Fibroblast of skin of scalp (primary cell): ENCODE measurements at regions not wholly inside any gene's neighbourhood (a gene's known extent, or its start where the extent isn't known, plus 50 kb on each side); places are given as distances from the start of the nearest gene placed in this dataset.

Experiments
- DNase-seq: peaks from one replicate; pipeline ENCODE4 v3.0.0-alpha.2; 2013

DNA sequence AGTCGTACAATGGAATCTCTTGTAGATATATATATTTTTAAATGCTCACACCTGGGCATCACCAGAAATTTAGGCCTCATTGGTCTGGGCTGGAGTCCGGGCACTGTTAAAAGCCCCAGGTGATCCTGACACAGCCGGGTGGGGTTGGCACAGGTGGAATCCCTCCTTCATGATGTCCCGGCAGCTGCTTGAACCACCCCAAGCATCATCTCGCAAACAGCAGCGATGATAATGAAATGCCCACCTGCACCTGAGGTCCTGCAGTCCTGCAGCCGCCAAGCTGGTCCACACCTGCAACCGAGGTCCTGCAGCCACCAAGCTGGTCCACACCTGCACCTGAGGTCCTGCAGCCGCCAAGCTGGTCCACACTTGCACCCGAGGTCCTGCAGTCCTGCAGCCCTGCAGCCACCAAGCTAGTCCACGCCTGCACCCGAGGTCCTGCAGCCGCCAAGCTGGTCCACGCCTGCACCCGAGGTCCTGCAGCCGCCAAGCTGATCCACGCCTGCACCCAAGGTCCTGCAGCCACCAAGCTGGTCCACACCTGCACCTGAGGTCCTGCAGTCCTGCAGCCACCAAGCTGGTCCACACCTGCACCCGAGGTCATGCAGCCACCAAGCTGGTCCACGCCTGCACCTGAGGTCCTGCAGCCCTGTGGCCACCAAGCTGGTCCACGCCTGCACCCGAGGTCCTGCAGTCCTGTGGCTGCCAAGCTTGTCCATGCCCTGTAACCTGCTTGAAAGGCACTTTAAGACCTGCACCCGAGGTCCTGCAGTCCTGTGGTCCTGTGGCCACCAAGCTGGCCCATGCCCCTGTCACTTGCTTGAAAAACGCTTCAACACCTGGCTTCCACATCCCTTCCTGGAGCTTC is 261.2 kb downstream of the DLL1 start:
- no peak for DNase-seq

GRCh38 chr6:170028629-170029345 is 262.1 kb downstream of the DLL1 start:
- DNase-seq = no peak

DNA sequence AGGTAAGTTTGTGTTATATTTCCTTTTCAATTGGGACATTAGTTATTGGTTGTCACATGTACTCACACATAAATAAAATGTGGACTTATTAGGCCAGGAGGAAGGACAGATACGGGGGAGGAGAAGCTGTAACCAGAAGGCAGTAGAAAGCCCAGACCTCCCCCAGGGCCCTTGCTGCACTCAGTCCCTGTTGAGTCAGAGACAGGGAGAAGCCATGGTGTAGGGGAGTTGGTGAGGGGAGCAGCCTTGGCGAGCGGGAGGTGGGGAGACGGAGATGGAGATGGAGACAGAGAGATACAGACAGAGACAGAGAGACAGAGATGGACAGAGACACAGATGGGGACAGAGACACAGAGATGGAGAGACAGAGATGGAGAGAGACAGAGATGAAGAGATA is 263.2 kb downstream of the DLL1 start:
- DNase-seq = no peak

GRCh38 chr6:170026751-170027646 is 263.9 kb downstream of the DLL1 start:
- peak; percentile 18 for DNase-seq

GRCh38 chr6:170025935-170026750 is 264.7 kb downstream of the DLL1 start:
- DNase-seq = no peak

GRCh38 chr6:170025341-170025911 is 265.5 kb downstream of the DLL1 start:
- no peak for DNase-seq

DNA sequence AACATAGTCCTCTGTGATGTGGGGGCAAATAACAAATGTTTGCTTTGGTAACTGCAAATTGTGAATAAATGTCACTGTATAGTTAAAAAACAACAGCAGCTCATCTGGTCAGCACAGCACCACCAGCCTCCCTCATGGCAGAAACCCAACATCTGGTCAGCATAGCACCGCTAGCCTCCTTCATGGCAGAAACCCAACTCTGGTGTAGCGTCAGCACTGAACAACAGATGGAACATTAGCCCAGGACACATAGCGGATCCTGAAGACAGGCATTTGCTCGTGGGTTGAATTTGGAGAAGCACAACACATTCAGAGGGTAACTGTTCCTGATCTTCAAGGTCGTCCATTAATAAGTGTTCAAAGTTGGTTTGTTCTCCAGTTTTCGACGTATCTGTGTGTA is 265.9 kb downstream of the DLL1 start:
- DNase-seq = peak; percentile 51

- no peak for DNase-seq
Measured at GRCh38 chr6:170023620-170024521, 267.0 kb downstream of the DLL1 start.

DNA sequence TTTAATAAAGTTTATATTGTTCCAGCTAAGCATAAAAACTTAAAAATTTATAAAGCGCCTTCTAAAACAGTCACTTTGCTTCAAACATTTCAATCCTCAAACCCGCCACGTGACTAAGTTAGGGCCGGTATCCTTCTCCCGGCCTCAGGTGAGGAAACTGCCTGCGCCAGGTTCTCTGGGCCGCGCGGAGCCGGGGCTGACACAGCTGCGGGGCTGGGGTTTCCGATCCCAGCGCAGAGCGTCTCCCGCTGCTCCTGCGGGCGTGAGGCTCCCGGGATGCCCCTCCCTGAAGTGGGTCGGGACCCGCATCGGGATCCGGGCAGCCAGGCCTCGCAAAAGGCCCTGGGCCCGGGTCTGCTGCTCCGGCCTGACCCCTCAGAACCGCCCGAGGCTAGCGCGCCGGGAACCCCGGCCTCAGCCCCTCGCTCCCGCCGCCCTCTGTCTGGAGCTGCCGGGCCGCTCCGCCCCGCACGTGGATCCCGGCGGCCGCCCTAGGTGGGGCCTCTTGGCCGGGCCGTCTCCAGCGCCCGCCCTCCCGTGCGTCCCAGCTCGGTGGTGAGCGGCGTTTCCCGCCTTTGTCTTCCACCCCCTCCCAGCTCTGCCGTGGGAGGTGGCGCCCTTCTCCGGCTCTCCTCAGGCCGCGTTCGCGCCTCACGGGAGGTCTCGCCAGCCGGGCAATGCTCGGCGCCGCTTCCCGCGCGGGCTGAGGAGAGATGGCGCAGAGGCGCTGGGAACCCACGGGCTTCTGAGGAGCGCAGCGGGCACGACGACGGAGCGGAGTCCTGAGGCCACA is 267.9 kb downstream of the DLL1 start:
- DNase-seq = no peak

GRCh38 chr6:170022291-170022722 is 268.6 kb downstream of the DLL1 start:
- no peak for DNase-seq

DNA sequence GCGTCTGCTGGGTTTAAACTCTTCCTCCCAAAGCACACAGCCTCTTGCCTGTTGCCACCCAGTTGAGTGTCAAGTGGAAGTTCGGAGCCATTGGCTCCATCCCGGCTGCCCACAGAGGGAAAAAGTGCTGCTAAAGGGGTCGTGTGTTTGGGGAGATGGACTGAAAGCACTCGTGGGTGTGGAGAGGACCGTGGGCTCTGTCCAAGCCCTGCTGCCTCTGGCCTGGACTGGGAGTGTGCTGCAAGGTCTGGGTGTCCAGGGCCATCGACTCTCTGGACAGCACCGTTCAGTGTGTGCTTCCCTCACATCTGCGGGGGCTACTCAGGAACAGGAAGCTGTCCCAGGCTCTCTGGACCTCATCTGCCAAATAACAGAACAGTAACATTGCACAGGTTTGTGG is 269.3 kb downstream of the DLL1 start:
- DNase-seq = no peak

DNA sequence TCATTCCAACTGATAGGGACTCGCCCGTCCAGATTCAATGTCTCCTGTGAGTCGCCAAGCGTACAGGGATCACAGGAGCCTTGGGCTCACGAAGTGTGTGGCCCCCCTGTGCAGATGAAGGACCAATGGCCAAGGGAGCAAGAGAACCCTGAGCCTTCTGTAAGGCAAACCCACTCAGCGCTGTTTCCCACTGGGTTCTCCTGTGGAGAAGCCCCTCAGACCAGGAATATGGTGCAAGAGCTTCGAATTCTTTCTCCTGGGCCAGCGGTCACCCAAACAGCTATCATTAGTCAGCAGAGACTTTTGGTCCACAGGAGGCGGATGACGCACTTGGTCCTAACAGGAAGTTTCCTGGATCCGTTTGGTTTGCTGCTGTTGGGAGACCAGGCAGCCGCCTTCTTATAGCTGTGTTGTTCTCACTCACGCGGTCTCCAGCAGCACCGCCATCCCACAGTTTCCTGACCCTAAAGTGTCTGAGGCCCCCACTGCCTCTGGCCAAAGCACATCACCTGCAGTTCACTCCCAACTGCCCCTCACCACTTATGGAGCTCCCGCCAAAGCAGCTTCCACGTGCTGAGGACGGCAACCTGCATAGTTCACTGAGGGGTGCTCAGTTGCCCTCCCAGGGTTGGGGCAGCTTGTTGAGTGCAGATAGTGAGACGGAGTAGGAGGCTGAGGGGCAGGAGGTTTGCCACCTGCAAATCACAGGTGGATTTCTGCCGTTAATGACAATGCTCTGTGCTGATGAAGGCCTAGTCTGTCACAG is 268.6 kb downstream of the ERMARD start:
- DNase-seq = no peak

- peak; percentile 15 for DNase-seq
Measured at GRCh38 chr6:170018936-170019817, 267.8 kb downstream of the ERMARD start.

DNA sequence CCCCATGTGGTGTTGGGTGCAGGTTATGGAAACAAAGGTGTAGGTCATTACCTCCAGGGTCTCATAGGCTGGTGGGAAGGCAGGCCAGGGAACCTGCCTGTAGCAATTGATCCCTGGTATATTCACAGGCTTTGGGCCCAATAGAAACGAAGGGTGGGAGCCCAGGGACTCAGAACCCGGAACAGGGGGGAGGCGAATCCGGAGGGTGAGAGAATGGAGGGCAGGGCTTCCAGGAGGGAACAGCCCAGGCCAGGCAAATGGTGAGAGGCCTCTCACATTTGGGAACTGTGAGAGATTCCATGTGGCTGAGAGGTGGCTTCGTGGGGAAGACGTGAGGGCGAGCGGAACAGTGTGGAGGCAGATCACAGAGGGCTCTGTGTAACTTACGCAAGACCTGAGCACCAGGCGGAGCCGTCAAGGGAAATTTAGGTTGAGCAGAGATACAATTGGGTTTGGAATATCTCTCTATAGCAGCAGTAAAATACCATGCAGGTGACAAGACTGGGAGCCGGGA is 267.1 kb downstream of the ERMARD start:
- no peak for DNase-seq

GRCh38 chr6:170017603-170018320 is 266.3 kb downstream of the ERMARD start:
- no peak for DNase-seq

DNA sequence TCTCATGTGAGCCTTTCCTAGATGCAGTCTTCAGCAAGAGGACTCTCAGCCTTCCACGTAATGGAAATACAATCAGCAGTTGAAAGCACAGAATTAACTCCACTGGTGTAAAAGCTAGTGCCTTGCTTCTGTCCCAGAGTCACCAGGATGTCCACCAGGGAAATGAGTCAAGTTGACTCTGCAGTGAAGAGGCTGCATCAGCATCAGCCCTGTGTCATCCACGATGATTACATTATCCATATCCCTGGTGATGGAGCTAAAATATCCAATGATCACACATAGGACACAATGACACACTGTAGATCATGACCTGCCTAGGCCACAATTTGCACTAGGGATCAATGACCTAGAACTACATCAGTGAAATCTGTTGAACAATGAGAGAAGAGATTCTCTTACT is 262.4 kb downstream of the ERMARD start:
- DNase-seq = no peak

DNA sequence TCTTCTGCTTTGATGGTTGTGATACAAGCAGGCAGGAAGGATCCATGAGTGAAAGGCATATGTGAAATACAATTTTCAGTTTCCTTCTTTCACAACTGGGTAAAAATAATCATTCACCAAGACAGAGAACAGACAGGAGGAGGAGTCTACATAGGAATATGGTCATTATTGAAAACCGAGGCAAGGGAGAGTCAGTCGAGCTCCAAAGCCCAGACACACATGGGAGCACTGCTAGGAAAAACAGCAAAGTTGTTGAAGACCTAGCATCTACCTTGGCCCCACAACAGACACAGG is 260.6 kb downstream of the ERMARD start:
- no peak for DNase-seq
